ENCODE measurements at regions not wholly inside any gene's neighbourhood (a gene's known extent, or its start where the extent isn't known, plus 50 kb on each side); places are given as distances from the start of the nearest gene placed in this dataset.
"Not testable (repeated sequence)": the region's sequence is repeated elsewhere in the genome, so short reads cannot be mapped to it uniquely, and the experiment has no call there.

DNA sequence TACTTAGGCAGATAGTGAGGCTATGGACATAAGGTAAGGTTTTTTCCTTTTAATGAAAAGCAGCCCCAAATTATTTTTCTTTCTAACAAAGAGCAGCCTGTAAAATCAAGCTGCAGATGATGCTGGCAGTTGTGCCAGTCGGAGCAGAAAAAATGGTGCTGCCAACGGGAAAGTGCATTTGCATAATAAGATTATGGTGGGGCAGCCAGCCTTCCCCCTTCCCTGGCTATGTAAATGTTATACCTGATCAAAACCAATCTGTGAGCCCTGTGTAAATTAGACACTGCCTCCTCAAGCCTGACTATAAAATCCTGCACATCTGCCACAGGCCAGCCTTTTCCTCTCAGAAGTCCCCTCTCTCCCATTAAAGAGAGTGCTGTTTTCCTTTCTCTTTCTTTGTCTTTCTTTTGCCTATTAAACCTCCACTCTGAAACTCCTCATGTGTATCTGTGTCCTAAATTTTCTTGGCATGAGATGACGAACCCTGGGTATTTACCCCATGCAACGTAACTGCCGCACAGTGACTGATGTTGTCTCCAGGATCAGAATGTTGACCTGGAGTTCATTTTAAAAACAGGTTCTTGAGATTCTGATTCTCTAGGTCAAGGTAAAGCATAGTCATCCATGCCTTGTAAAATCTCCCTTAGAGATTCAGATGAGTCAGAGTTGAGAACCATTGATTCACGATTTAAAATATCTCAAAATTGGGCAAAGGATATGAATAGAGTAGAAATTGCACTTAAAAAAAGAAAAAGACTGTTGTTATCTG lies 167.3 kb upstream of the C1GALT1 start:
- DNase-seq (ENCODE audit: extremely low spot score): no peak
- Histone ChIP-seq H3K27ac (replicated peaks in 1 of 4) (no peak overlapping the region), H3K36me3 (no peaks in the 10 kb centered on the region), H3K27me3 (peaks cover 0 to 22% (median 0%) of the 10 kb centered on the region in 4 donors), H3K9me3 (no peaks in the 10 kb centered on the region), H3K4me1 (no peaks in the 10 kb centered on the region), H3K4me3 (no peak overlapping the region)
- no peak for TF ChIP-seq EP300 (IDR thresholded peaks at IDR 0.05)
- no peak for TF ChIP-seq POLR2A (IDR thresholded peaks at IDR 0.05; ENCODE audit: low read depth)
- TF ChIP-seq, protein P1, sequence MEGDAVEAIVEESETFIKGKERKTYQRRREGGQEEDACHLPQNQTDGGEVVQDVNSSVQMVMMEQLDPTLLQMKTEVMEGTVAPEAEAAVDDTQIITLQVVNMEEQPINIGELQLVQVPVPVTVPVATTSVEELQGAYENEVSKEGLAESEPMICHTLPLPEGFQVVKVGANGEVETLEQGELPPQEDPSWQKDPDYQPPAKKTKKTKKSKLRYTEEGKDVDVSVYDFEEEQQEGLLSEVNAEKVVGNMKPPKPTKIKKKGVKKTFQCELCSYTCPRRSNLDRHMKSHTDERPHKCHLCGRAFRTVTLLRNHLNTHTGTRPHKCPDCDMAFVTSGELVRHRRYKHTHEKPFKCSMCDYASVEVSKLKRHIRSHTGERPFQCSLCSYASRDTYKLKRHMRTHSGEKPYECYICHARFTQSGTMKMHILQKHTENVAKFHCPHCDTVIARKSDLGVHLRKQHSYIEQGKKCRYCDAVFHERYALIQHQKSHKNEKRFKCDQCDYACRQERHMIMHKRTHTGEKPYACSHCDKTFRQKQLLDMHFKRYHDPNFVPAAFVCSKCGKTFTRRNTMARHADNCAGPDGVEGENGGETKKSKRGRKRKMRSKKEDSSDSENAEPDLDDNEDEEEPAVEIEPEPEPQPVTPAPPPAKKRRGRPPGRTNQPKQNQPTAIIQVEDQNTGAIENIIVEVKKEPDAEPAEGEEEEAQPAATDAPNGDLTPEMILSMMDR (IDR thresholded peaks at IDR 0.05): no peak
- 64% methylated on average over 6 of the region's 6 CpGs for WGBS
- intact Hi-C loops (cut with DNase I): no loop called here

DNA sequence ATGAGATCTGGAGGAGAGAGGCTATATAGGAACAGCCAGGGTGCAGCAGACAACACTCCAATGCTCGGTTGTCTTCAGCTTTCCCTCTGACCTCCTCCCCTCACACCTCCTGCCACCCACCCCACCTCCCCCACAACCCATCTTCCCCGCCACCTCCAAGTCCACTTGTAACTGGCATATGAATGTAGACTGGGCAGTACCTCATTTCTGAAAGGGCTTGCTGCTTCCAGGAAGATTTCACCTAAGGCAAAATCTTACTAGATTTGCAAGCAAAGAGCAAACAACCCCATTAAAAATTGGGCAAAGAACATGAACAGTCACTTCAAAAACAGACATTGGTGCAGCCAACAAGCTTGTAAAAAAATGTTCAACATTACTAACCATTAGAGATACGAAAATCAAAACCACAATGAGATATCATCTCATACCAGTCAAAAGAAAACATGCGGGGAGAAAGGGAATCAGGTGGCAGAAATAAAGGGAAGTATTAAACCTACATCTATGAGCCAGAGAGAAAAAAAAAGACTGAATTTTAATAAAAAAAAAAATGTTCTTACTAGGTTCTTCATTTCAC lies 164.6 kb upstream of the C1GALT1 start:
- H3K4me3 ChIP-seq: no peak overlapping the region
- intact Hi-C loops (cut with DNase I): no loop called here

DNA sequence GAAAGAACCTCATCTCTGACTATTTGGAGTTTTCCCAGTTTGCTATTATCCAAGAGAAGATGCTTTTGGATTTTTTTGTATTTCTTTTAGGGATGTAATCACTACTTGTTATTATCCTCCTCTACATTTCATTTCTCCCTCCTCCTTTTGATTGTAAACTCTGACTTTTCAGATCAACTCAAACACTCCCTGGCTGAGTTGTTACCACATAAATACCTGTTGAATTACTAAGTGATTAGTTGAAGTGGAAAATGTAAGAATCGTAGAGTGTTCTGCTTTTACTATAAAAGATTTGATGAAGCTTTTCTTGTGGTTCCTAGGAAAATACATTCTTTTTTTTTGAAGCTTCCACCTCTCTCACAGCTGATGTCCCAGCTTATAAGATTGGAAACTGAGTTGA lies 164.1 kb upstream of the C1GALT1 start:
- no peak overlapping the region for H3K27ac ChIP-seq (replicated peaks in 1 of 4)
- no peak overlapping the region for H3K4me3 ChIP-seq
- TF ChIP-seq, protein P1 (IDR thresholded peaks at IDR 0.05): no peak
- TF ChIP-seq EP300 (IDR thresholded peaks at IDR 0.05) (no peak), POLR2A (IDR thresholded peaks at IDR 0.05; ENCODE audit: low read depth) (no peak), POLR2AphosphoS5 (IDR thresholded peaks at IDR 0.05) (no peak)
- H3K36me3 ChIP-seq: no peaks in the 10 kb centered on the region
- intact Hi-C loops (cut with DNase I): no loop called here
- no peaks in the 10 kb centered on the region for H3K4me1 ChIP-seq
- 78% methylated on average over 1 of the region's 1 CpG for WGBS
- no peaks in the 10 kb centered on the region for H3K9me3 ChIP-seq
- no peak for DNase-seq (ENCODE audit: extremely low spot score)
- H3K27me3 ChIP-seq: peaks cover 0 to 5% (median 0%) of the 10 kb centered on the region in 4 donors

More for the DNA sequence above, 164.6 kb upstream of the C1GALT1 start:
- 55% methylated on average over 4 of the region's 4 CpGs for WGBS
- Histone ChIP-seq H3K4me1 (no peaks in the 10 kb centered on the region), H3K9me3 (no peaks in the 10 kb centered on the region), H3K36me3 (no peaks in the 10 kb centered on the region), H3K27me3 (peaks cover 0 to 7% (median 0%) of the 10 kb centered on the region in 4 donors), H3K27ac (replicated peaks in 1 of 4) (no peak overlapping the region)
- TF ChIP-seq POLR2A (IDR thresholded peaks at IDR 0.05; ENCODE audit: low read depth): no peak
- TF ChIP-seq POLR2AphosphoS5 (IDR thresholded peaks at IDR 0.05): no peak
- DNase-seq (ENCODE audit: extremely low spot score): no peak

DNA sequence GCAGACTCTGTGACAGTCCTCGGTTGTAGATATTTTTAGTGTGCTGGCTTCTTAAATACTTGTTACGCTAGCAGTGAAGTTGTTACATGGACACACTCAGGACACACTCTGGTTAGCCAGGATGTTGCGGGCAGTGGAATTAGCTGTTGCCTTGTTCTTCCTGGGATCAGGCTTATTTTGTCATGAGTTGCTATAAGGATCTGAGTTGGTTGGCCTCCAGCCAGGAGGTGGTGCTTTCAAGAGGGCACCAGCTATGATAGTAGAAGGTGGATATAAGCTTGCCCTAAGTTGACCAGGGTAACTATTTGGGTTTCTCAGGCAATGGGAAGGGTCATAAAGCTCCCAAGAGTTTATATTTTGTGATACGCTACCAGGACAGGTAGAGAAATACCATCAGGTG lies 150.1 kb upstream of the C1GALT1 start:
- Histone ChIP-seq H3K27me3 (no peaks in the 10 kb centered on the region), H3K4me3 (no peak overlapping the region), H3K27ac (replicated peaks in 1 of 4) (no peak overlapping the region), H3K36me3 (no peaks in the 10 kb centered on the region), H3K9me3 (no peaks in the 10 kb centered on the region), H3K4me1 (no peaks in the 10 kb centered on the region)
- TF ChIP-seq, protein P1 (IDR thresholded peaks at IDR 0.05): no peak
- TF ChIP-seq POLR2A (IDR thresholded peaks at IDR 0.05; ENCODE audit: low read depth) (no peak), POLR2AphosphoS5 (IDR thresholded peaks at IDR 0.05) (no peak)
- intact Hi-C loops (cut with DNase I): no loop called here
- DNase-seq (ENCODE audit: extremely low spot score): no peak
- WGBS: 96% methylated on average over 4 of the region's 4 CpGs

DNA sequence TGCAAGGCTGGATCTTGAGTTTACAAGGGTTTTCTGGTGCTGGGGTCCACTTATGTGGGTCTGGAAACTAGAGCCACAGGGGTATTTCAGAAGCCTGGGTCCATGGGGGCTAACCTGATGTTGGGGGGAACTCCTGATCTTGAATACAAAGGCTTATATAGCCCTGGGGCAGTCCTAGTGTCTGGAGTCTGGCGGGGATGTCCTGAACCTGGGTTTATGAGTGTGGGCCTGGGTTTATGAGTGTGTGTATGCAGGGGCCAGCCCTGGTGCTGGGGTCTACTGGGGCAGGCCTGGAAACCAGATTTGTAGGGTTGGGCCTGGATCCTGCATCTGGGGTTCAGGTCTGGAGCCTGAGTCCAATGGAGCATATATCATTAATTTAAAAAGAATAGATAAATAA lies 146.5 kb upstream of the C1GALT1 start:
- H3K4me3 ChIP-seq: no peak overlapping the region
- H3K27me3 ChIP-seq: no peaks in the 10 kb centered on the region
- 67% methylated on average over 1 of the region's 1 CpG for WGBS
- no peaks in the 10 kb centered on the region for H3K9me3 ChIP-seq
- no peaks in the 10 kb centered on the region for H3K4me1 ChIP-seq
- no peak overlapping the region for H3K27ac ChIP-seq (replicated peaks in 1 of 4)
- intact Hi-C loops (cut with DNase I): no loop called here
- H3K36me3 ChIP-seq: no peaks in the 10 kb centered on the region
- DNase-seq (ENCODE audit: extremely low spot score): peak; percentile 90
- no peak for TF ChIP-seq POLR2A (IDR thresholded peaks at IDR 0.05; ENCODE audit: low read depth)
- TF ChIP-seq, protein P1 (IDR thresholded peaks at IDR 0.05): no peak
- no peak for TF ChIP-seq EP300 (IDR thresholded peaks at IDR 0.05)
- TF ChIP-seq POLR2AphosphoS5 (IDR thresholded peaks at IDR 0.05): no peak

DNA sequence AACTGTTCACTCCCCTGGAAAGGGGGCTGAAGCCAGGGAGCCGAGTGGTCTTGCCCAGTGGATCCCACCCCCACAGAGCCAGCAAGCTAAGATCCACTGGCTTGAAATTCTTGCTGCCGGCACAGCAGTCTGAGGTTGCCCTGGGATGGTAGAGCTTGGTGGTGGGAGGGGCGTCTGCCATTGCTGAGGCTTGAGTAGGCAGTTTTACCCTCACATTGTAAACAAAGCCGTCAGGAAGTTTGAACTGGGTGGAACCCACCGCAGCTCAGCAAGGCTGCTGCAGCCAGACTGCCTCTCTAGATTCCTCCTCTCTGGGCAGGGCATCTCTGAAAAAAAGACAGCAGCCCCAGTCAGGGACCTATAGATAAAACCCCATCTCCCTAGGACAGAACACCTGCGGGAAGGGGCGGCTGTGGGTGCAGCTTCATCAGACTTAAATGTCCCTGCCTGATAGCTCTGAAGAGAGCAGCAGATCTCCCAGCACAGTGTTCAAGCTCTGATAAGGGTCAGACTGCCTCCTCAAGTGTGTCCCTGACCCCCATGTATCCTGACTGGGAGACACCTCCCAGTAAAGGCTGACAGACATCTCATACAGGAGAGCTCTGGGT lies 140.0 kb upstream of the C1GALT1 start:
- intact Hi-C loops (cut with DNase I); H3K36me3 ChIP-seq; H3K27me3 ChIP-seq; H3K4me3 ChIP-seq; H3K4me1 ChIP-seq; H3K27ac ChIP-seq (replicated peaks in 1 of 4); H3K9me3 ChIP-seq: not testable (repeated sequence)
- DNase-seq (ENCODE audit: extremely low spot score): peak; percentile 78
- WGBS: 62% methylated on average over 7 of the region's 7 CpGs

All from esophagus muscularis mucosa (tissue), 4 donors.